ENCODE measurements at regions not wholly inside any gene's neighbourhood (a gene's known extent, or its start where the extent isn't known, plus 50 kb on each side); places are given as distances from the start of the nearest gene placed in this dataset.
A peak's percentile ranks its signal among the peaks of the same experiment; 100 is the strongest.

DNA sequence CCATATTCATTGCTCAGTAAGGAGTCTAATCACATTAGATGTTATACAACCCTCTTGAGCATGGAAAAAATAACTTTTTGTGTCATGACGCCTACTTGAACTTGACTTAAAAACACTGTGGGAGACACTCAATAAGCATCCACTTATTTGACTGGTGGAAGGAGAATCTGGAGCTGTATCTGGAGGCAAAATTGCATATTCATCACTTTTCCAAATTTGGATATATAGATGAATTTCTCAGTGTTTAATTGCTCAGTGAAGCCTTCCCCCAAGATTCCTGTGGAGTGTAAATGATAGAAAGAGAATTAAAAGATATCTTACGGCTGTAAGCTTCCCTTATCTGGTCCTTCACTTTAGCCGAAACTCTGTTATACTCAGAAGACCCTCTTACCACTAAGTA, 610.7 kb upstream of the ADGRL2 start:
- Histone ChIP-seq H3K27ac (ENCODE audit: extremely low read length, insufficient read depth, low read length) (no peak overlapping the region), H3K9me3 (ENCODE audit: low read length) (peaks cover 41% of the 10 kb centered on the region; the same call in 1 of the 2 replicates), H3K27me3 (ENCODE audit: control insufficient read depth in 1 of 2, insufficient read depth in 2 of 2, low read length in 2 of 2) (no peaks in the 10 kb centered on the region), H3K36me3 (replicated peaks in 1 of 2; ENCODE audit: control insufficient read depth in 1 of 2, insufficient read depth in 2 of 2, low read length in 2 of 2) (no peaks in the 10 kb centered on the region), H3K9ac (ENCODE audit: insufficient read depth, low read depth, low read length) (no peak overlapping the region), H3K79me2 (ENCODE audit: insufficient read depth, low read length) (no peaks in the 10 kb centered on the region), H3K4me1 (ENCODE audit: insufficient read depth, low read length) (no peaks in the 10 kb centered on the region), H4K20me1 (ENCODE audit: insufficient read depth, low read length) (no peaks in the 10 kb centered on the region), H3K4me3 (replicated peaks in 1 of 3; ENCODE audit: insufficient read depth in 1 of 3, low read depth in 2 of 3, low read length in 3 of 3) (no peak overlapping the region), H2AFZ (ENCODE audit: low read length) (no peak overlapping the region), H3K4me2 (ENCODE audit: low read depth, low read length) (no peak overlapping the region)
- intact Hi-C loops (cut with micrococcal nuclease; ENCODE audit: unreplicated experiment) = no loop called here
- CTCF ChIA-PET (ENCODE audit: low intra/inter-chr PET ratio, low total read pairs) = no interaction called here
- DNase-seq (ENCODE audit: low spot score) (no peak), ATAC-seq (no peak), FAIRE-seq (no peak)
- in situ Hi-C loops (cut with HindIII; ENCODE audit: extremely low pct_ligation_motif_present, low pct_unique_long_range_greater_than_20kb) = no loop called here
- peak; percentile 74 for TF ChIP-seq MAFF (IDR thresholded peaks at IDR 0.05; ENCODE audit: low read depth, low read length)
- TF ChIP-seq MAFK (conservative IDR thresholded peaks at IDR 0.05 in 1 of 2, IDR thresholded peaks at IDR 0.05 in 1 of 2; ENCODE audit: low read length in 2 of 2) = peak; percentile 65 to 81; a peak in 3 of 4 replicates
- no peak for TF ChIP-seq ETV5 (CRISPR knock-in tag; IDR thresholded peaks at IDR 0.05; ENCODE audit: borderline replicate concordance)
- POLR2A ChIA-PET = no interaction called here
- 33% methylated on average over 3 of the region's 3 CpGs for WGBS (ENCODE audit: low lambda C conversion rate)
- BruUV-seq (replicated peaks) = no TSS peak

DNA sequence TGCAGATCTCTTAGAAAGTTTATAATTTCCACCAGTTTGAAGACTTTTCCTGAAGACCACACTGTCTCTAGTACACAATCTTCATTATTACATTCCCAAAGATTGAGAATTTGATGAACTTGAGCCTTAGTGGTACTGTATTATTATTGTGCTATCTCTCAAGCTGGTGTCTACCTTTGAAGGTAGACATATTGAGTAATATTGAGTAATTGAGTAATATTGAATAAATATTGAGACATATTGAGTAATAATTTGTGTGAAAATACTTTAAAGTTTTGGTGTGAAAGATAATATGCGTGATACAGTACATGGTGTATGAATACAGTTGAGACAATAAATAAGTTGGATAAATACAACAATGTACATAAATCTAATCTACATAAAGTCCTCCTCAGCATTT, 613.1 kb upstream of the ADGRL2 start:
- no peak overlapping the region for H3K9ac ChIP-seq (ENCODE audit: insufficient read depth, low read depth, low read length)
- POLR2A ChIA-PET = no interaction called here
- CTCF ChIA-PET (ENCODE audit: low intra/inter-chr PET ratio, low total read pairs) = no interaction called here
- WGBS (ENCODE audit: low lambda C conversion rate) = 3% methylated on average over 1 of the region's 1 CpG
- H3K4me2 ChIP-seq (ENCODE audit: low read depth, low read length) = no peak overlapping the region
- H3K27ac ChIP-seq (ENCODE audit: extremely low read length, insufficient read depth, low read length) = no peak overlapping the region
- H3K4me1 ChIP-seq (ENCODE audit: insufficient read depth, low read length) = no peaks in the 10 kb centered on the region
- H3K27me3 ChIP-seq (ENCODE audit: control insufficient read depth in 1 of 2, insufficient read depth in 2 of 2, low read length in 2 of 2) = no peaks in the 10 kb centered on the region
- H3K79me2 ChIP-seq (ENCODE audit: insufficient read depth, low read length) = no peaks in the 10 kb centered on the region
- intact Hi-C loops (cut with micrococcal nuclease; ENCODE audit: unreplicated experiment) = no loop called here
- TF ChIP-seq ZNF616 (CRISPR knock-in tag; IDR thresholded peaks at IDR 0.05; ENCODE audit: low read depth) (no peak), PRPF4 (IDR thresholded peaks at IDR 0.05; ENCODE audit: low read depth, low read length, poor library complexity, severe bottlenecking) (no peak), HOXA3 (CRISPR knock-in tag; IDR thresholded peaks at IDR 0.05) (no peak), ZNF264 (CRISPR knock-in tag; IDR thresholded peaks at IDR 0.05) (no peak), MTF1 (CRISPR knock-in tag; IDR thresholded peaks at IDR 0.05) (no peak), TAF15 (IDR thresholded peaks at IDR 0.05; ENCODE audit: low read depth, low read length, poor library complexity, severe bottlenecking) (no peak), ZNF274 (CRISPR knock-in tag; IDR thresholded peaks at IDR 0.05) (no peak), ZSCAN22 (CRISPR knock-in tag; IDR thresholded peaks at IDR 0.05) (no peak), GTF2F1 (IDR thresholded peaks at IDR 0.05; ENCODE audit: low read length) (no peak), SOX5 (CRISPR knock-in tag; IDR thresholded peaks at IDR 0.05; ENCODE audit: borderline replicate concordance) (no peak), ZNF567 (CRISPR knock-in tag; IDR thresholded peaks at IDR 0.05; ENCODE audit: borderline replicate concordance) (no peak)
- TF ChIP-seq, protein P1, sequence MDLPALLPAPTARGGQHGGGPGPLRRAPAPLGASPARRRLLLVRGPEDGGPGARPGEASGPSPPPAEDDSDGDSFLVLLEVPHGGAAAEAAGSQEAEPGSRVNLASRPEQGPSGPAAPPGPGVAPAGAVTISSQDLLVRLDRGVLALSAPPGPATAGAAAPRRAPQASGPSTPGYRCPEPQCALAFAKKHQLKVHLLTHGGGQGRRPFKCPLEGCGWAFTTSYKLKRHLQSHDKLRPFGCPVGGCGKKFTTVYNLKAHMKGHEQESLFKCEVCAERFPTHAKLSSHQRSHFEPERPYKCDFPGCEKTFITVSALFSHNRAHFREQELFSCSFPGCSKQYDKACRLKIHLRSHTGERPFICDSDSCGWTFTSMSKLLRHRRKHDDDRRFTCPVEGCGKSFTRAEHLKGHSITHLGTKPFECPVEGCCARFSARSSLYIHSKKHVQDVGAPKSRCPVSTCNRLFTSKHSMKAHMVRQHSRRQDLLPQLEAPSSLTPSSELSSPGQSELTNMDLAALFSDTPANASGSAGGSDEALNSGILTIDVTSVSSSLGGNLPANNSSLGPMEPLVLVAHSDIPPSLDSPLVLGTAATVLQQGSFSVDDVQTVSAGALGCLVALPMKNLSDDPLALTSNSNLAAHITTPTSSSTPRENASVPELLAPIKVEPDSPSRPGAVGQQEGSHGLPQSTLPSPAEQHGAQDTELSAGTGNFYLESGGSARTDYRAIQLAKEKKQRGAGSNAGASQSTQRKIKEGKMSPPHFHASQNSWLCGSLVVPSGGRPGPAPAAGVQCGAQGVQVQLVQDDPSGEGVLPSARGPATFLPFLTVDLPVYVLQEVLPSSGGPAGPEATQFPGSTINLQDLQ (CRISPR knock-in tag; IDR thresholded peaks at IDR 0.05) = no peak
- TF ChIP-seq, protein P2, sequence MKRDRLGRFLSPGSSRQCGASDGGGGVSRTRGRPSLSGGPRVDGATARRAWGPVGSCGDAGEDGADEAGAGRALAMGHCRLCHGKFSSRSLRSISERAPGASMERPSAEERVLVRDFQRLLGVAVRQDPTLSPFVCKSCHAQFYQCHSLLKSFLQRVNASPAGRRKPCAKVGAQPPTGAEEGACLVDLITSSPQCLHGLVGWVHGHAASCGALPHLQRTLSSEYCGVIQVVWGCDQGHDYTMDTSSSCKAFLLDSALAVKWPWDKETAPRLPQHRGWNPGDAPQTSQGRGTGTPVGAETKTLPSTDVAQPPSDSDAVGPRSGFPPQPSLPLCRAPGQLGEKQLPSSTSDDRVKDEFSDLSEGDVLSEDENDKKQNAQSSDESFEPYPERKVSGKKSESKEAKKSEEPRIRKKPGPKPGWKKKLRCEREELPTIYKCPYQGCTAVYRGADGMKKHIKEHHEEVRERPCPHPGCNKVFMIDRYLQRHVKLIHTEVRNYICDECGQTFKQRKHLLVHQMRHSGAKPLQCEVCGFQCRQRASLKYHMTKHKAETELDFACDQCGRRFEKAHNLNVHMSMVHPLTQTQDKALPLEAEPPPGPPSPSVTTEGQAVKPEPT (CRISPR knock-in tag; IDR thresholded peaks at IDR 0.05; ENCODE audit: low read depth) = no peak
- no peaks in the 10 kb centered on the region for H3K36me3 ChIP-seq (replicated peaks in 1 of 2; ENCODE audit: control insufficient read depth in 1 of 2, insufficient read depth in 2 of 2, low read length in 2 of 2)
- no peak for ATAC-seq
- no peak overlapping the region for H2AFZ ChIP-seq (ENCODE audit: low read length)
- no TSS peak for BruUV-seq (replicated peaks)
- H3K4me3 ChIP-seq (replicated peaks in 1 of 3; ENCODE audit: insufficient read depth in 1 of 3, low read depth in 2 of 3, low read length in 3 of 3) = no peak overlapping the region
- peaks cover 47% of the 10 kb centered on the region for H3K9me3 ChIP-seq (ENCODE audit: low read length)
- no peaks in the 10 kb centered on the region for H4K20me1 ChIP-seq (ENCODE audit: insufficient read depth, low read length)
- in situ Hi-C loops (cut with HindIII; ENCODE audit: extremely low pct_ligation_motif_present, low pct_unique_long_range_greater_than_20kb) = no loop called here
- no peak for DNase-seq (ENCODE audit: low spot score)
- no peak for FAIRE-seq

All from HepG2 (cell line).